Caki2 (cell line): ENCODE measurements at regions not wholly inside any gene's neighbourhood (a gene's known extent, or its start where the extent isn't known, plus 50 kb on each side); places are given as distances from the start of the nearest gene placed in this dataset.

Experiments
- DNase-seq: peaks from one replicate; pipeline ENCODE4 v3.0.0-alpha.2; 2015; ENCODE audit warnings: low read depth
- in situ Hi-C: cut with HindIII; loops from 2 replicates; pipeline ENCODE4 v1.10.0; 2016; ENCODE audit warnings: low sequenced_read_pairs, low pct_unique_long_range_greater_than_20kb, mixed read lengths

- DNase-seq = no peak
- in situ Hi-C loops = no loop called here
These were observed 97.5 kb downstream of the UNCX start for GRCh38 chr7:1329966-1330800.

- no peak for DNase-seq
- in situ Hi-C loops = no loop called here
These were observed 98.2 kb downstream of the UNCX start for GRCh38 chr7:1330801-1331425.

GRCh38 chr7:1331561-1332467 is 99.1 kb downstream of the UNCX start:
- no peak for DNase-seq
- in situ Hi-C loops = no loop called here

- in situ Hi-C loops = no loop called here
These were observed 103.8 kb downstream of the UNCX start for GRCh38 chr7:1336509-1336908.

GRCh38 chr7:1339611-1340010 is 106.9 kb downstream of the UNCX start:
- DNase-seq = no peak
- in situ Hi-C loops = no loop called here

More at GRCh38 chr7:1336509-1336908, 103.8 kb downstream of the UNCX start:
- DNase-seq = no peak

- in situ Hi-C loops = no loop called here
- no peak for DNase-seq
These were observed 107.4 kb downstream of the UNCX start for GRCh38 chr7:1340031-1340430.

GRCh38 chr7:1340461-1341360 is 108.0 kb downstream of the UNCX start:
- no peak for DNase-seq
- in situ Hi-C loops = no loop called here

GRCh38 chr7:1341361-1342089 is 108.9 kb downstream of the UNCX start:
- in situ Hi-C loops = no loop called here
- DNase-seq = no peak

- in situ Hi-C loops = no loop called here
These were observed 109.5 kb downstream of the UNCX start for GRCh38 chr7:1342090-1342640.

GRCh38 chr7:1343551-1343950 is 110.9 kb downstream of the UNCX start:
- DNase-seq = no peak
- in situ Hi-C loops = no loop called here

More at GRCh38 chr7:1342090-1342640, 109.5 kb downstream of the UNCX start:
- no peak for DNase-seq

GRCh38 chr7:1344421-1344820 is 111.7 kb downstream of the UNCX start:
- DNase-seq = no peak
- in situ Hi-C loops = no loop called here

- in situ Hi-C loops = no loop called here
- DNase-seq = no peak
These were observed 112.5 kb downstream of the UNCX start for GRCh38 chr7:1344981-1345701.

GRCh38 chr7:1345796-1346755 is 113.2 kb downstream of the MICALL2 start:
- DNase-seq = no peak
- in situ Hi-C loops = no loop called here

GRCh38 chr7:1346851-1347250 is 112.4 kb downstream of the MICALL2 start:
- DNase-seq = no peak
- in situ Hi-C loops = no loop called here

- in situ Hi-C loops = no loop called here
- no peak for DNase-seq
These were observed 111.0 kb downstream of the MICALL2 start for GRCh38 chr7:1348096-1348822.
